GM12878 (cell line): ENCODE measurements at regions not wholly inside any gene's neighbourhood (a gene's known extent, or its start where the extent isn't known, plus 50 kb on each side); places are given as distances from the start of the nearest gene placed in this dataset.

ENCODE experiments used
- ATAC-seq: fragments of 200-7000 bp; cut with Tn5 transposase; 3 replicates; pipeline ENCODE4 v1.9.1; 2020; ENCODE audit warnings: mild to moderate bottlenecking, moderate library complexity
- BruUV-seq: library from RNA; stranded (reverse); fragments of 400-500 nt; replicated peaks from 2 replicates; lab custom pipeline; 2021; lab: Mats Ljungman, UMichigan
- CTCF ChIA-PET: fragments of 300-600 bp; sonication (Branson Sonifier 250); formaldehyde crosslinking; extraction: SDS; loops from one replicate; lab custom pipeline; 2021; ENCODE audit warnings: inconsistent platforms; lab: Yijun Ruan, JAX
- POLR2A ChIA-PET: fragments of 350-600 bp; formaldehyde crosslinking; extraction: SDS; loops from one replicate; lab custom pipeline; 2021; ENCODE audit warnings: inconsistent platforms; lab: Charles Lee
- RAD21 ChIA-PET: fragments of 300-600 bp; sonication (Branson Sonifier 250); formaldehyde crosslinking; loops from one replicate; lab custom pipeline; 2023; ENCODE audit warnings: antibody characterized with exemption; ENCODE audit not compliant: unreplicated experiment; lab: Charles Lee
- SMC1A ChIA-PET: fragments of 300-600 bp; sonication (Branson Sonifier 250); formaldehyde crosslinking; loops from one replicate; lab custom pipeline; 2023; ENCODE audit not compliant: unreplicated experiment, uncharacterized antibody; lab: Charles Lee
- DNase-seq: peaks from one replicate; pipeline ENCODE4 v3.0.0-alpha.2; 2011; ENCODE audit warnings: low read depth, low spot score
- FAIRE-seq: peaks from 3 replicates; lab custom pipeline; 2011; peaks lifted over from hg19 to GRCh38; lab: Jason Lieb, UNC
- H2AFZ ChIP-seq: 2 replicates; pipeline ENCODE4 v1.6.0; 2011; ENCODE audit warnings: low read depth, low read length, control low read depth; ENCODE audit not compliant: control insufficient read depth
- H3K27ac ChIP-seq: 2 replicates; pipeline ENCODE4 v1.5.1; 2011; ENCODE audit warnings: control low read depth; ENCODE audit not compliant: control insufficient read depth, insufficient read depth
- H3K27me3 ChIP-seq, 2 experiments: replicated peaks in 1 of 2; 2 replicates each; pipeline versions ENCODE4 v1.6.0 to v1.6.1; 2011; ENCODE audit warnings: low read length in 1 of 2; ENCODE audit not compliant: control insufficient read depth in 2 of 2, insufficient read depth in 2 of 2
- H3K36me3 ChIP-seq, 2 experiments: 2 replicates each; pipeline ENCODE4 v1.5.1; 2011; ENCODE audit warnings: low read length in 1 of 2; ENCODE audit not compliant: control insufficient read depth in 2 of 2, insufficient read depth in 2 of 2
- H3K4me1 ChIP-seq: 2 replicates; pipeline ENCODE4 v1.6.1; 2011; ENCODE audit warnings: mild to moderate bottlenecking, low read length, moderate library complexity, mixed read lengths; ENCODE audit not compliant: control insufficient read depth, insufficient read depth
- H3K4me2 ChIP-seq: 2 replicates; pipeline ENCODE4 v1.6.0; 2011; ENCODE audit warnings: control low read depth; ENCODE audit not compliant: control insufficient read depth, insufficient read depth
- H3K4me3 ChIP-seq: fragments of 200-600 bp; sonication (generic); 2 replicates; pipeline ENCODE4 v1.5.1; 2016
- H3K79me2 ChIP-seq: 2 replicates; pipeline ENCODE4 v1.6.0; 2011; ENCODE audit warnings: low read length; ENCODE audit not compliant: control insufficient read depth, insufficient read depth
- H3K9ac ChIP-seq: 2 replicates; pipeline ENCODE4 v1.8.0; 2011; ENCODE audit warnings: low read length, control low read depth, mixed read lengths; ENCODE audit not compliant: control insufficient read depth, insufficient read depth
- H3K9me3 ChIP-seq: replicated peaks from 3 replicates; pipeline ENCODE4 v1.5.1; 2011; ENCODE audit warnings: mild to moderate bottlenecking, low read length; ENCODE audit not compliant: control insufficient read depth, insufficient read depth
- H4K20me1 ChIP-seq: 2 replicates; pipeline ENCODE4 v1.6.0; 2011; ENCODE audit not compliant: control insufficient read depth, insufficient read depth
- ATF7 ChIP-seq: fragments of 450-650 bp; IDR thresholded peaks from 2 replicates; pipeline ENCODE4 v1.6.1; 2016; ENCODE audit warnings: low read depth, mild to moderate bottlenecking
- CTCF ChIP-seq, 3 experiments: IDR thresholded peaks in 2 of 3; conservative IDR thresholded peaks in 1 of 3; 2 replicates each; pipeline ENCODE4 v1.5.1; 2011; ENCODE audit warnings: low read depth in 3 of 3, low read length in 3 of 3, mild to moderate bottlenecking in 3 of 3, control low read depth in 2 of 3, moderate library complexity in 2 of 3, inconsistent platforms in 1 of 3, mixed read lengths in 1 of 3; ENCODE audit not compliant: control insufficient read depth in 2 of 3, insufficient read depth in 1 of 3; ENCODE audit errors: extremely low read depth in 1 of 3
- HDGF ChIP-seq: fragments of 450-650 bp; IDR thresholded peaks from 2 replicates; pipeline ENCODE4 v1.6.1; 2016; ENCODE audit warnings: antibody characterized with exemption
- JUNB ChIP-seq: IDR thresholded peaks from 2 replicates; pipeline ENCODE4 v1.6.1; 2016; ENCODE audit warnings: antibody characterized with exemption, mild to moderate bottlenecking
- MXI1 ChIP-seq: fragments of 150-350 bp; IDR thresholded peaks from 2 replicates; pipeline ENCODE4 v1.6.1; 2011; ENCODE audit warnings: low read depth, mild to moderate bottlenecking, inconsistent platforms, low read length, improper control_type of control experiment
- MYC ChIP-seq: IDR thresholded peaks from 2 replicates; pipeline ENCODE4 v1.6.1; 2011; ENCODE audit warnings: mild to moderate bottlenecking, low read length, moderate library complexity, inconsistent platforms; ENCODE audit not compliant: insufficient read depth, insufficient replicate concordance, insufficient read length, severe bottlenecking
- NFXL1 ChIP-seq: fragments of 450-650 bp; IDR thresholded peaks from 2 replicates; pipeline ENCODE4 v1.6.1; 2017; ENCODE audit warnings: antibody characterized with exemption, mild to moderate bottlenecking, borderline replicate concordance
- SPI1 ChIP-seq: IDR thresholded peaks from 2 replicates; pipeline ENCODE4 v1.6.1; 2011; ENCODE audit warnings: low read depth, mild to moderate bottlenecking, low read length, moderate library complexity, borderline replicate concordance; ENCODE audit not compliant: insufficient read depth
- ZNF24 ChIP-seq: fragments of 450-650 bp; IDR thresholded peaks from 2 replicates; pipeline ENCODE4 v1.6.1; 2017; ENCODE audit warnings: antibody characterized with exemption, mild to moderate bottlenecking
- WGBS: methylation state at CpG from one replicate; pipeline ENCODE4 v1.1.6; 2016; ENCODE audit warnings: low lambda C conversion rate; ENCODE audit not compliant: insufficient replicate concordance, insufficient coverage; ENCODE audit errors: missing lambda C conversion rate; 5-methylcytosine and 5-hydroxymethylcytosine counted together
- in situ Hi-C: fragments of 300-500 bp; cut with MboI; formaldehyde crosslinking; loops from 9 replicates; pipeline ENCODE4 v1.14.3; 2018; ENCODE audit warnings: mixed read lengths
- intact Hi-C: fragments of 100-400 bp; cut with micrococcal nuclease; formaldehyde crosslinking; loops from one replicate; pipeline ENCODE4 v1.14.2; 2022; ENCODE audit not compliant: unreplicated experiment

- ATAC-seq (no peak), FAIRE-seq (no peak), DNase-seq (no peak)
- ChIA-PET CTCF (no interaction called here), RAD21 (no interaction called here), POLR2A (no interaction called here), SMC1A (interaction anchor here (0.9 kb wide), 1 partner anchor 100 kb away, joined by 3 read pairs; no protein-coding TSS in a partner anchor)
- Histone ChIP-seq H3K9ac (no peak overlapping the region), H2AFZ (no peak overlapping the region), H3K4me2 (no peak overlapping the region), H3K9me3 (no peaks in the 10 kb centered on the region; the same call in 2 of the 3 replicates), H3K36me3 (no peaks in the 10 kb centered on the region), H3K79me2 (no peaks in the 10 kb centered on the region), H3K4me3 (no peak overlapping the region), H3K4me1 (no peaks in the 10 kb centered on the region), H3K27ac (no peak overlapping the region), H3K27me3 (no peaks in the 10 kb centered on the region), H4K20me1 (no peaks in the 10 kb centered on the region)
- TF ChIP-seq MXI1 (no peak), HDGF (no peak), CTCF (IDR thresholded peaks at IDR 0.05 in 2 of 3, conservative IDR thresholded peaks at IDR 0.05 in 1 of 3; ENCODE audit: control insufficient read depth in 2 of 3, extremely low read depth in 1 of 3, insufficient read depth in 1 of 3, low read depth in 3 of 3, low read length in 3 of 3) (no peak), NFXL1 (no peak), SPI1 (no peak), MYC (no peak), JUNB (no peak), ATF7 (no peak), ZNF24 (no peak)
- in situ Hi-C loops (no loop called here), intact Hi-C loops (no loop called here)
- no TSS peak for BruUV-seq
- WGBS = 25% methylated on average over 8 of the region's 8 CpGs
Measured at GRCh38 chr17:5687646-5688045, 103.3 kb upstream of the NLRP1 start.
